SH-SY5Y (cell line): ENCODE measurements at regions not wholly inside any gene's neighbourhood (a gene's known extent, or its start where the extent isn't known, plus 50 kb on each side); places are given as distances from the start of the nearest gene placed in this dataset.

ENCODE experiments used
- GATA2 ChIP-seq: IDR thresholded peaks from 2 replicates; pipeline ENCODE4 v1.6.1; 2011; ENCODE audit warnings: mild to moderate bottlenecking, low read depth, low read length
- GATA3 ChIP-seq: IDR thresholded peaks from 2 replicates; pipeline ENCODE4 v1.6.1; 2011; ENCODE audit warnings: low read depth, mild to moderate bottlenecking, low read length, moderate library complexity

GRCh38 chr13:73544175-73544574 lies 485.4 kb downstream of the KLF5 start:
- no peak for TF ChIP-seq GATA3
- TF ChIP-seq GATA2 = no peak
